H1 (cell line): ENCODE measurements at regions not wholly inside any gene's neighbourhood (a gene's known extent, or its start where the extent isn't known, plus 50 kb on each side); places are given as distances from the start of the nearest gene placed in this dataset.
A peak's percentile ranks its signal among the peaks of the same experiment; 100 is the strongest.

Experiments
- CTCF ChIA-PET: fragments of 300-600 bp; sonication (Branson Sonifier 250); formaldehyde crosslinking; loops from one replicate; lab custom pipeline; 2021; ENCODE audit not compliant: partially characterized antibody; lab: Charles Lee
- POLR2A ChIA-PET: fragments of 300-600 bp; sonication (Branson Sonifier 250); formaldehyde crosslinking; loops from one replicate; lab custom pipeline; 2021; ENCODE audit warnings: inconsistent platforms; ENCODE audit not compliant: partially characterized antibody; lab: Charles Lee
- DNase-seq, 2 experiments: peaks; one replicate each; pipeline versions ENCODE4 v3.0.0 to v3.0.0-alpha.2; 2010 to 2022; ENCODE audit warnings: low spot score in 2 of 2, low read depth in 1 of 2, mixed read lengths in 1 of 2
- FAIRE-seq: peaks from 2 replicates; lab custom pipeline; 2011; peaks lifted over from hg19 to GRCh38; lab: Jason Lieb, UNC
- H2AFZ ChIP-seq: 2 replicates; pipeline ENCODE4 v1.8.1; 2012; ENCODE audit warnings: low read length, inconsistent platforms
- H2AK5ac ChIP-seq: 2 replicates; pipeline ENCODE4 v1.6.1; 2013; ENCODE audit warnings: low read depth, low read length
- H2BK120ac ChIP-seq: replicated peaks from 2 replicates; pipeline ENCODE3; 2013; ENCODE audit warnings: low read depth, low read length, inconsistent platforms
- H2BK12ac ChIP-seq: 2 replicates; pipeline ENCODE4 v1.6.1; 2013; ENCODE audit warnings: low read depth, low read length
- H2BK15ac ChIP-seq: 2 replicates; pipeline ENCODE4 v1.6.1; 2013; ENCODE audit warnings: low read length
- H2BK20ac ChIP-seq: 2 replicates; pipeline ENCODE4 v1.6.1; 2013; ENCODE audit warnings: low read length
- H2BK5ac ChIP-seq: 2 replicates; pipeline ENCODE4 v1.6.1; 2013; ENCODE audit warnings: low read depth, low read length
- H3K14ac ChIP-seq: 2 replicates; pipeline ENCODE4 v1.6.1; 2013; ENCODE audit warnings: inconsistent platforms; ENCODE audit not compliant: insufficient read length
- H3K18ac ChIP-seq: 2 replicates; pipeline ENCODE4 v1.6.1; 2013; ENCODE audit warnings: low read length; ENCODE audit errors: extremely low read depth
- H3K23ac ChIP-seq: 2 replicates; pipeline ENCODE4 v1.6.1; 2013; ENCODE audit warnings: inconsistent platforms; ENCODE audit not compliant: insufficient read length
- H3K23me2 ChIP-seq: 2 replicates; pipeline ENCODE4 v1.6.1; 2013; ENCODE audit warnings: low read depth, low read length
- H3K27ac ChIP-seq: 2 replicates; pipeline ENCODE4 v1.6.1; 2011; ENCODE audit warnings: low read depth, low read length, inconsistent platforms
- H3K27me3 ChIP-seq, 4 experiments: replicated peaks in 1 of 4; 1 replicate in 1 of 4; 2 replicates in 3 of 4; pipeline versions ENCODE4 v1.6.1 to v1.8.1; 2011 to 2013; ENCODE audit warnings: low read length in 3 of 4, mild to moderate bottlenecking in 3 of 4, inconsistent platforms in 2 of 4, mixed read lengths in 2 of 4, moderate library complexity in 1 of 4; ENCODE audit not compliant: control insufficient read depth in 3 of 4, insufficient read depth in 3 of 4; ENCODE audit errors: extremely low read depth in 1 of 4
- H3K36me3 ChIP-seq, 4 experiments: 2 replicates each; pipeline versions ENCODE4 v1.6.1 to v1.8.1; 2011 to 2013; ENCODE audit warnings: mild to moderate bottlenecking in 4 of 4, low read length in 3 of 4, moderate library complexity in 2 of 4, control low read depth in 1 of 4, inconsistent platforms in 1 of 4; ENCODE audit not compliant: insufficient read depth in 4 of 4, control insufficient read depth in 2 of 4
- H3K4ac ChIP-seq: replicated peaks from 2 replicates; pipeline ENCODE3; 2013; ENCODE audit warnings: low read length, low read depth, mixed read lengths, inconsistent platforms; ENCODE audit not compliant: insufficient read length
- H3K4me1 ChIP-seq, 4 experiments: replicated peaks in 1 of 4; 1 replicate in 1 of 4; 2 replicates in 3 of 4; pipeline versions ENCODE4 v1.6.1 to v1.8.1; 2011 to 2013; ENCODE audit warnings: low read length in 3 of 4, inconsistent platforms in 2 of 4, mixed read lengths in 1 of 4; ENCODE audit not compliant: insufficient read depth in 4 of 4, control insufficient read depth in 3 of 4
- H3K4me2 ChIP-seq, 2 experiments: 2 replicates each; pipeline versions ENCODE4 v1.6.1 to v1.8.1; 2011 to 2013; ENCODE audit warnings: low read depth in 2 of 2, low read length in 2 of 2, control low read depth in 1 of 2, inconsistent platforms in 1 of 2, mild to moderate bottlenecking in 1 of 2; ENCODE audit not compliant: insufficient read depth in 1 of 2
- H3K4me3 ChIP-seq, 4 experiments: fragments of 200-600, 300-600 bp in 1 of 4; sonication (generic), shearing (Covaris generic), sonication (Bioruptor Twin) in 1 of 4; 2 replicates each; pipeline versions ENCODE4 v1.5.1 to v1.8.1; 2011 to 2016; ENCODE audit warnings: low read length in 4 of 4, low read depth in 3 of 4, control low read depth in 2 of 4, inconsistent platforms in 2 of 4, mild to moderate bottlenecking in 2 of 4, mixed read lengths in 1 of 4, moderate library complexity in 1 of 4; ENCODE audit not compliant: insufficient read depth in 2 of 4; ENCODE audit errors: extremely low read depth in 1 of 4
- H3K56ac ChIP-seq: replicated peaks from 2 replicates; pipeline ENCODE3; 2013; ENCODE audit warnings: low read depth, mild to moderate bottlenecking, mixed read lengths, low read length, inconsistent platforms; ENCODE audit not compliant: insufficient read length
- H3K79me1 ChIP-seq: 2 replicates; pipeline ENCODE4 v1.6.1; 2013; ENCODE audit warnings: low read depth, low read length, control low read depth
- H3K79me2 ChIP-seq, 2 experiments: 2 replicates each; pipeline versions ENCODE4 v1.6.1 to v1.8.1; 2012 to 2013; ENCODE audit warnings: low read length in 2 of 2, mild to moderate bottlenecking in 2 of 2, inconsistent platforms in 1 of 2; ENCODE audit not compliant: insufficient read depth in 2 of 2, control insufficient read depth in 1 of 2
- H3K9ac ChIP-seq, 4 experiments: replicated peaks in 1 of 4; 1 replicate in 1 of 4; 2 replicates in 3 of 4; pipeline versions ENCODE4 v1.6.1 to v1.8.1; 2011 to 2013; ENCODE audit warnings: low read depth in 3 of 4, low read length in 3 of 4, control low read depth in 2 of 4, mild to moderate bottlenecking in 2 of 4, moderate library complexity in 2 of 4, inconsistent platforms in 1 of 4; ENCODE audit errors: extremely low read depth in 1 of 4
- H3K9me3 ChIP-seq, 2 experiments: 2 replicates each; pipeline versions ENCODE4 v1.6.1 to v1.8.1; 2012 to 2013; ENCODE audit warnings: mild to moderate bottlenecking in 2 of 2, moderate library complexity in 2 of 2, control low read depth in 1 of 2, inconsistent platforms in 1 of 2, low read depth in 1 of 2, low read length in 1 of 2, mixed read lengths in 1 of 2; ENCODE audit not compliant: insufficient read depth in 2 of 2
- H4K20me1 ChIP-seq, 2 experiments: replicated peaks in 1 of 2; 2 replicates each; pipeline versions ENCODE3 to v1.8.1; 2011 to 2013; ENCODE audit warnings: inconsistent platforms in 2 of 2, low read length in 2 of 2, mild to moderate bottlenecking in 1 of 2; ENCODE audit not compliant: insufficient read depth in 2 of 2, control insufficient read depth in 1 of 2
- H4K5ac ChIP-seq: 2 replicates; pipeline ENCODE4 v1.6.1; 2013; ENCODE audit warnings: low read length, low read depth, mixed read lengths, inconsistent platforms; ENCODE audit not compliant: insufficient read length
- H4K8ac ChIP-seq: 2 replicates; pipeline ENCODE4 v1.8.0; 2013; ENCODE audit warnings: mild to moderate bottlenecking, moderate library complexity, low read length, inconsistent platforms; ENCODE audit not compliant: insufficient read depth; ENCODE audit errors: extremely low read depth
- H4K91ac ChIP-seq: replicated peaks from 2 replicates; pipeline ENCODE3; 2013; ENCODE audit warnings: low read length, mixed read lengths, inconsistent platforms; ENCODE audit not compliant: insufficient read length
- BRCA1 ChIP-seq: IDR thresholded peaks from 2 replicates; pipeline ENCODE4 v1.6.1; 2012; ENCODE audit warnings: low read depth, low read length, improper control_type of control experiment
- CBX8 ChIP-seq: fragments of 300-800, 300-1000 bp; sonication (generic); IDR thresholded peaks from 2 replicates; pipeline ENCODE4 v1.7.1; 2016; ENCODE audit warnings: low read depth, low read length, borderline replicate concordance
- E2F6 ChIP-seq: IDR thresholded peaks from 2 replicates; pipeline ENCODE4 v1.6.1; 2012; ENCODE audit warnings: inconsistent platforms
- GABPA ChIP-seq: IDR thresholded peaks from 2 replicates; pipeline ENCODE4 v1.6.1; 2011; ENCODE audit warnings: mild to moderate bottlenecking, low read length, moderate library complexity, borderline replicate concordance; ENCODE audit not compliant: insufficient read depth
- MAX ChIP-seq: IDR thresholded peaks from 2 replicates; pipeline ENCODE4 v1.6.1; 2012; ENCODE audit warnings: inconsistent platforms
- RBBP5 ChIP-seq: IDR thresholded peaks from 2 replicates; pipeline ENCODE4 v1.7.1; 2012; ENCODE audit warnings: low read depth, mild to moderate bottlenecking, inconsistent platforms, low read length, moderate library complexity, borderline replicate concordance
- SIN3A ChIP-seq, 2 experiments: IDR thresholded peaks in 1 of 2; conservative IDR thresholded peaks in 1 of 2; 2 replicates each; pipeline ENCODE4 v1.6.1; 2011 to 2012; ENCODE audit warnings: low read length in 2 of 2, improper control_type of control experiment in 1 of 2, low read depth in 1 of 2, mild to moderate bottlenecking in 1 of 2
- SIRT6 ChIP-seq: IDR thresholded peaks from one replicate; pipeline ENCODE4 v1.7.1; 2012; ENCODE audit warnings: low read length, inconsistent platforms
- SP2 ChIP-seq: IDR thresholded peaks from 2 replicates; pipeline ENCODE4 v1.6.1; 2012; ENCODE audit warnings: mild to moderate bottlenecking, low read length, inconsistent platforms
- TAF7 ChIP-seq: optimal IDR thresholded peaks from 2 replicates; pipeline ENCODE3; 2011; ENCODE audit warnings: low read depth, mild to moderate bottlenecking, inconsistent platforms, low read length, moderate library complexity, borderline replicate concordance
- TEAD4 ChIP-seq: IDR thresholded peaks from 2 replicates; pipeline ENCODE4 v1.6.1; 2012; ENCODE audit warnings: low read depth, low read length, inconsistent platforms, mixed read lengths
- WGBS, 2 experiments: shearing (Covaris generic) in 1 of 2; methylation state at CpG; one replicate each; pipeline versions ENCODE4 v1.1.6 to v1.1.7; 2013 to 2015; ENCODE audit warnings: low lambda C conversion rate in 2 of 2, mixed read lengths in 2 of 2, inconsistent platforms in 1 of 2, low coverage in 1 of 2, missing lambda C conversion rate in 1 of 2; ENCODE audit not compliant: insufficient replicate concordance in 2 of 2, insufficient coverage in 1 of 2, insufficient read length in 1 of 2; ENCODE audit errors: extremely low coverage in 1 of 2, missing lambda C conversion rate in 1 of 2; 5-methylcytosine and 5-hydroxymethylcytosine counted together

- Histone ChIP-seq H3K9ac (no peak overlapping the region), H3K18ac (no peak overlapping the region), H2BK120ac (no peak overlapping the region), H3K4me2 (no peak overlapping the region; a peak in 1 of 4 replicates), H3K23ac (no peak overlapping the region), H3K27ac (no peak overlapping the region), H4K91ac (no peak overlapping the region), H3K4ac (no peak overlapping the region), H3K36me3 (no peaks in the 10 kb centered on the region), H2BK20ac (no peak overlapping the region), H2AFZ (no peak overlapping the region), H2BK15ac (no peak overlapping the region), H2AK5ac (no peak overlapping the region), H3K14ac (no peak overlapping the region), H2BK5ac (no peak overlapping the region), H3K4me3 (no peak overlapping the region), H3K27me3 (no peaks in the 10 kb centered on the region), H3K9me3 (no peaks in the 10 kb centered on the region), H3K79me1 (no peaks in the 10 kb centered on the region), H4K5ac (no peak overlapping the region), H4K20me1 (no peaks in the 10 kb centered on the region), H3K4me1 (no peaks in the 10 kb centered on the region), H4K8ac (no peak overlapping the region), H3K23me2 (no peaks in the 10 kb centered on the region), H3K79me2 (no peaks in the 10 kb centered on the region), H3K56ac (no peak overlapping the region), H2BK12ac (no peak overlapping the region)
- DNase-seq (no peak), FAIRE-seq (peak; percentile 76)
- POLR2A ChIA-PET = interaction anchor here (0.6 kb wide), 1 partner anchor 195 kb away, joined by 3 read pairs; no protein-coding TSS in a partner anchor
- WGBS, 2 experiments = 53% methylated on average over 2 of the region's 2 CpGs; no CpG with 5 or more reads in 1 of the 2 experiments
- CTCF ChIA-PET = interaction anchor here (1.0 to 1.6 kb wide), 4 partner anchors 8 to 86 kb away, joined by 4 to 11 read pairs (median 4); no protein-coding TSS in a partner anchor
- TF ChIP-seq BRCA1 = no peak
- TF ChIP-seq SIRT6 = no peak
- TF ChIP-seq GABPA = no peak
- TF ChIP-seq TAF7 = no peak
- TF ChIP-seq SP2 = no peak
- no peak for TF ChIP-seq CBX8
- TF ChIP-seq RBBP5 = no peak
- TF ChIP-seq SIN3A (conservative IDR thresholded peaks at IDR 0.05 in 1 of 2, IDR thresholded peaks at IDR 0.05 in 1 of 2; ENCODE audit: low read depth in 1 of 2, low read length in 2 of 2) = no peak
- no peak for TF ChIP-seq TEAD4
- TF ChIP-seq E2F6 = no peak
- TF ChIP-seq MAX = no peak
These were observed 156.7 kb downstream of the HAPSTR1 start for GRCh38 chr16:9248162-9248561.
